Colonic mucosa (tissue), 4 donors: ENCODE measurements at regions not wholly inside any gene's neighbourhood (a gene's known extent, or its start where the extent isn't known, plus 50 kb on each side); places are given as distances from the start of the nearest gene placed in this dataset.

ENCODE experiments used
- DNase-seq: peaks from one replicate; pipeline ENCODE4 v3.0.0-alpha.2; 2020
- H3K27ac ChIP-seq: fragments of 200-600 bp; one replicate; pipeline ENCODE4 v1.8.0; 2021
- H3K27me3 ChIP-seq: fragments of 200-600 bp; one replicate; pipeline ENCODE4 v1.8.0; 2021
- H3K36me3 ChIP-seq: fragments of 200-600 bp; one replicate; pipeline ENCODE4 v1.8.0; 2021
- H3K4me1 ChIP-seq: fragments of 200-600 bp; one replicate; pipeline ENCODE4 v1.8.0; 2021; ENCODE audit warnings: mild to moderate bottlenecking
- H3K4me3 ChIP-seq: fragments of 200-600 bp; one replicate; pipeline ENCODE4 v1.8.0; 2021
- H3K9ac ChIP-seq, 2 donors: one replicate each; pipeline ENCODE4 v1.7.0; 2013; ENCODE audit warnings: control low read depth in 2 of 2, low read depth in 2 of 2, low read length in 2 of 2
- H3K9me3 ChIP-seq: fragments of 200-600 bp; one replicate; pipeline ENCODE4 v1.8.0; 2021
- intact Hi-C: fragments of 100-400 bp; cut with DNase I; formaldehyde crosslinking; loops from one replicate; pipeline ENCODE4 v1.14.1; 2022
- TF ChIP-seq, protein P1 (sequence below): fragments of 200-600 bp; IDR thresholded peaks from one replicate; pipeline ENCODE4 v1.8.0; 2022; ENCODE audit warnings: antibody characterized with exemption, mild to moderate bottlenecking
- donor health status: healthy.
- donor health status: DM: no; HTN: no; CAD: no.
- donor health status: DM: no; HTN: no; CAD: no.

DNA sequence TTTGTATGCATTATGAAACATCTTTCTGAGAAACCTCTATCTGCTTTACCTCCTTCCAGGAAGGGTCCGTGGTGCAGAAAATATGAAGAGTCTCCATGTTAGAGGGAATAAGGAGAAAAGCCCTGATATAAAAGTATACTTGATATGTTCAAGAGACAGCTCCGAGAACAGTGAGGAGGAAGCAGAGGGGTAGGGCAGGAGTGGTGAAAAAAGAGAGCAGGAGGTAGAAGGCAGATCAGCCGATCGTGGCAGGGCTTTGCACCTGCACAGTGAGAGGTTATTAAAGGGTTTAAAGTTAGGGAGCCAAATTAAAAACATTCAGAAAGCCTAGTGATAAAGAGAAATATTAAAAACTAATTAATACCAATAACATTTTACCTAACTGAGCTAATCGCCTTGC lies 419.7 kb downstream of the FAT4 start:
- H3K9ac ChIP-seq = no peak overlapping the region
- intact Hi-C loops = no loop called here

DNA sequence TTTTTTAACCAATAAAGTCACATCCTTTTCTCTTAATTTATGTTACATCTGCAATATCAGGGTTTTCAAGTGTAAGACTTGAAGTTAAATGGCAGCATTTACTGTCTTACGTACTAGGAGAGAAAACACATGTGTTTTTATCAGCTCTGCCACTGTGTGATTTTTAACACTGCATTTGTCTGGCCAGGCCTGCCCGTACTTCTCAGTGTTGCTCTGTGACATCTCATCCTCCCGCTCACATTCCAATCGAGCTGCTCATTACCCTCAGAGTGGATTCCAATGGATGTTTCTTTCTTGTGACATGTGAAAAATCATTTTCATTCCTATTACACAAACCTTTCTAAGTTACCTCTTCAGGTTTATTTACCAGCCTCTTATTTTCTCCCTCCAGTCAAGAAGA lies 420.3 kb downstream of the FAT4 start:
- H3K4me3 ChIP-seq = no peak overlapping the region
- H3K27ac ChIP-seq = no peak overlapping the region
- TF ChIP-seq, protein P1, sequence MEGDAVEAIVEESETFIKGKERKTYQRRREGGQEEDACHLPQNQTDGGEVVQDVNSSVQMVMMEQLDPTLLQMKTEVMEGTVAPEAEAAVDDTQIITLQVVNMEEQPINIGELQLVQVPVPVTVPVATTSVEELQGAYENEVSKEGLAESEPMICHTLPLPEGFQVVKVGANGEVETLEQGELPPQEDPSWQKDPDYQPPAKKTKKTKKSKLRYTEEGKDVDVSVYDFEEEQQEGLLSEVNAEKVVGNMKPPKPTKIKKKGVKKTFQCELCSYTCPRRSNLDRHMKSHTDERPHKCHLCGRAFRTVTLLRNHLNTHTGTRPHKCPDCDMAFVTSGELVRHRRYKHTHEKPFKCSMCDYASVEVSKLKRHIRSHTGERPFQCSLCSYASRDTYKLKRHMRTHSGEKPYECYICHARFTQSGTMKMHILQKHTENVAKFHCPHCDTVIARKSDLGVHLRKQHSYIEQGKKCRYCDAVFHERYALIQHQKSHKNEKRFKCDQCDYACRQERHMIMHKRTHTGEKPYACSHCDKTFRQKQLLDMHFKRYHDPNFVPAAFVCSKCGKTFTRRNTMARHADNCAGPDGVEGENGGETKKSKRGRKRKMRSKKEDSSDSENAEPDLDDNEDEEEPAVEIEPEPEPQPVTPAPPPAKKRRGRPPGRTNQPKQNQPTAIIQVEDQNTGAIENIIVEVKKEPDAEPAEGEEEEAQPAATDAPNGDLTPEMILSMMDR = no peak
- no peak for DNase-seq
- no peaks in the 10 kb centered on the region for H3K9me3 ChIP-seq
- no peak overlapping the region for H3K9ac ChIP-seq
- no peaks in the 10 kb centered on the region for H3K4me1 ChIP-seq
- intact Hi-C loops = loop anchor here (5.0 kb wide), 1 partner anchor 423 kb away; the partner anchor contains the start of gene FAT4
- no peaks in the 10 kb centered on the region for H3K27me3 ChIP-seq
- no peaks in the 10 kb centered on the region for H3K36me3 ChIP-seq

More for the DNA sequence above, 419.7 kb downstream of the FAT4 start:
- no peak overlapping the region for H3K27ac ChIP-seq
- H3K4me3 ChIP-seq = no peak overlapping the region
- TF ChIP-seq, protein P1 = no peak
- H3K36me3 ChIP-seq = no peaks in the 10 kb centered on the region
- H3K9me3 ChIP-seq = no peaks in the 10 kb centered on the region
- DNase-seq = no peak
- H3K27me3 ChIP-seq = no peaks in the 10 kb centered on the region
- H3K4me1 ChIP-seq = no peaks in the 10 kb centered on the region

DNA sequence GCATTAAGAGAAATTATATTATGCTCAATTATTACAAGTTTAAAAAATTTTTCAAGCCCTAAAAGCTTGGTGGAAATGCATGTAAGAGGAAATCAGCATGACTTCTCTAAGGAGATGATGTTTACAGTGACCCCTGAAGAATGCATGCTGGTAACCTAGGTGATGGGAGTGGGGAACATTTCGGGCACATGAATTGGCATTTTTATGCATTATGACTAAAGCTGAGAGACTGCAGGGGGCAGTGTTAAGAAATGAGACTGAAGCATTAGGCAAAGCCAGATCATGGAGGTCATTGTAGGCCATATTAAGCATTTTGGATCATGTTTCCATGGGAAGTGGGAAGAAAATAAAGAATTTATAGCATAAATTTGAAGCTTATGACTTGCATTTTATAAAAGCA lies 421.3 kb downstream of the FAT4 start:
- DNase-seq = no peak
- TF ChIP-seq, protein P1 = no peak
- Histone ChIP-seq H3K9ac (no peak overlapping the region), H3K4me1 (no peaks in the 10 kb centered on the region), H3K27me3 (no peaks in the 10 kb centered on the region), H3K4me3 (no peak overlapping the region), H3K36me3 (no peaks in the 10 kb centered on the region), H3K27ac (no peak overlapping the region), H3K9me3 (no peaks in the 10 kb centered on the region)
- intact Hi-C loops = loop anchor here (5.0 kb wide), 1 partner anchor 424 kb away; the partner anchor contains the start of gene FAT4

DNA sequence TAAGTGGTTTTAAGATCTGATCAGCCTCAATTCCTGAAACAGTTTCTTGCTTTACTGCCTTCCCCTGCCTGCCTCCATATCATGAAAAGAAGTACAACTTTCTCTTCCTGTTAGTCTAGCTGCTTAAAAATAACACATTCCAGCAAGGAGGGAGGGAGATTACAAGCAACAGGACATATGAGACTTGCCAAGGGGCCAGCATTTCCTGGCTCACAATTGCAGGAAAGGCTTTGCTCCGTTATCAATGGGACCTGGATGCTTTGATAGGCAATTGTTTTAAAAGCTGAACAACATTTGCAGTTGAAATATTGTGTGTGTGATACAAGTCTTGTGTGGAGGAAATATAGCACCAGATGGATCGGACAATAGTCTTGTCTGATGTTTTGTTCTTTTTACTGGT lies 425.0 kb downstream of the FAT4 start:
- Histone ChIP-seq H3K27ac (no peak overlapping the region), H3K36me3 (no peaks in the 10 kb centered on the region), H3K4me3 (no peak overlapping the region), H3K4me1 (no peaks in the 10 kb centered on the region), H3K27me3 (no peaks in the 10 kb centered on the region), H3K9me3 (no peaks in the 10 kb centered on the region), H3K9ac (no peak overlapping the region)
- intact Hi-C loops = loop anchor here (5.0 kb wide), 1 partner anchor 427 kb away; the partner anchor contains the start of gene FAT4
- DNase-seq = no peak
- TF ChIP-seq, protein P1 = no peak

DNA sequence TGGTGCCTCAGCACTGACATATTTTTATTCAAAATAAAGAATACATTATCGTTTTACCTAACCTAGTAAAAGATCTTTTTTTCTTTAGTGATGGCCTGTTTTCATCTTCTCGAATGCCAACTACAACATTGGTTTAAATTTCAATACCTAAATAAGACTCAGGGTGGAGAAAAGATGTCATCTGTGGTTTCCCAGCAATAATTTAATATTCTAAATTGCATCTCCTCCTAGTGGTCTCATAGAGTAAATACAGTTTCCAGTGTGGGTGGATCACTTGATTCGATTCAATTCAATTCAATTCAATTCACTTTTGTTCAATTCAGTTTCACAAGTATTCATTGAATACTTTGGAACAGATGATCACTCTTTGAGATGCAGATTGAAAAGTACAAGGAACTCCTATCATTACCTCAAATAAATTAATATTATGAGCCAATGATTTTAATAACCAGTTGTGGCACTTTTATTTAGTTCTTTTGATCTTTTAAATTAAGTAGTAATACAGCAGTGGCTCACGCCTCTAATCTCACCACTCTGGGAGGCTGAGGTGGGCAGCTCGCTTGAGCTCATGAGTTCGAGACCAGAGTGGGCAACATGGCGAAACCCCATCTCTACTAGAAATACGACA lies 427.2 kb downstream of the FAT4 start:
- H3K27ac ChIP-seq = no peak overlapping the region
- TF ChIP-seq, protein P1 = peak; percentile 21
- no peak overlapping the region for H3K9ac ChIP-seq
- intact Hi-C loops = no loop called here
- H3K4me3 ChIP-seq = no peak overlapping the region
- no peaks in the 10 kb centered on the region for H3K9me3 ChIP-seq
- no peak for DNase-seq
- no peaks in the 10 kb centered on the region for H3K27me3 ChIP-seq
- no peaks in the 10 kb centered on the region for H3K36me3 ChIP-seq
- H3K4me1 ChIP-seq = no peaks in the 10 kb centered on the region
